Fibroblast of the conjunctiva (primary cell): ENCODE measurements at regions not wholly inside any gene's neighbourhood (a gene's known extent, or its start where the extent isn't known, plus 50 kb on each side); places are given as distances from the start of the nearest gene placed in this dataset.
A peak's percentile ranks its signal among the peaks of the same experiment; 100 is the strongest.

ENCODE experiments used
- DNase-seq: peaks from one replicate; pipeline ENCODE4 v3.0.0-alpha.2; 2010; ENCODE audit warnings: low read depth

DNA sequence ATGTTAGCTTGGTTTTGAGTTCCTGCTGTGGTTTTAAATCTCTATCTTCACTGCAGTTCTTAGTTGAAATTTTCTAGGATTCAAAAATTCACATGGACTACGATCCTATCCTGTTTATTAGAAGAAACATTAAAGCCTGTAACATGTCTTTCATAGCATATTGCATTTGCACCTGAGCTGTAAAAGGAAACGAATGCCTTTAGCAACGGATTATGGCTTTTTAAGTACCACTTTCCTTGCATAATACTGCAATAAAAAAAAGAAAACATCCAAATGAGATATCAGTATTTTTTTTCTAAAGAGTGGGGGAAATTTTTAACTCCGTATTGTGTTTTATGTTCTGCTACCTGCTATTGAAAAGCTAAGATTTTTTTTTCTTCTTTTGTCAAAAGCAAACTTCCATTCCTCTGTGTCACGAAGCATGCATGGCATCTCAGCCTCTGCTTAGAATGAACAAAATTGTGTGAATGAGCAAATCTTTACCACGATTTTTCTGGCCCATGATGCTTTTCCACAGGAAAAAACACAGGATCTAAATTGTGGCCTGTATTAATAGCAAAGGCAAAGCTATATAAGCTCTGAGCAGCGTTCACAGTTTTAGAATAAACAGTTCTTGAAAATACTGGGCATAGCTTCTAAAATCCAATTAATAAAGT lies 110.0 kb upstream of the CDIN1 start:
- no peak for DNase-seq

GRCh38 chr15:36472672-36473071 lies 106.8 kb upstream of the CDIN1 start:
- DNase-seq = no peak

DNA sequence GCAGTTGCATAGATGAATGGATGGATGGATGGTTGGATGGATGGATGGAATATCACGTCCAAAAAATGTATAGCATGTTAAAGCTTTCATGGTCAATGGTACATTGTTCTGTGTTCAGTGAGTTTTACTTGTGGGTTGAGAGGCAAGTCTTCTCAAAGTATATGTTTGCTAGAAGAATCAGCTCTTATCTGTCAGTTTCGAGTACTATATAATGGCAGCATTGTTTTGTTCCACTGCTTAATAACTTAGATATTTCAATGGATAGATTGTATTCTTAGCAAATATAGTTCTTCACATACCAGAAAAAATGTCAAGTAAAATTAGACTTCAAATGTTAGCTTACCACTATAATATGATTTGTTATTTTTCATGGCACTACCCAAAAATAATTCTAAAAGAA lies 100.9 kb upstream of the CDIN1 start:
- no peak for DNase-seq

DNA sequence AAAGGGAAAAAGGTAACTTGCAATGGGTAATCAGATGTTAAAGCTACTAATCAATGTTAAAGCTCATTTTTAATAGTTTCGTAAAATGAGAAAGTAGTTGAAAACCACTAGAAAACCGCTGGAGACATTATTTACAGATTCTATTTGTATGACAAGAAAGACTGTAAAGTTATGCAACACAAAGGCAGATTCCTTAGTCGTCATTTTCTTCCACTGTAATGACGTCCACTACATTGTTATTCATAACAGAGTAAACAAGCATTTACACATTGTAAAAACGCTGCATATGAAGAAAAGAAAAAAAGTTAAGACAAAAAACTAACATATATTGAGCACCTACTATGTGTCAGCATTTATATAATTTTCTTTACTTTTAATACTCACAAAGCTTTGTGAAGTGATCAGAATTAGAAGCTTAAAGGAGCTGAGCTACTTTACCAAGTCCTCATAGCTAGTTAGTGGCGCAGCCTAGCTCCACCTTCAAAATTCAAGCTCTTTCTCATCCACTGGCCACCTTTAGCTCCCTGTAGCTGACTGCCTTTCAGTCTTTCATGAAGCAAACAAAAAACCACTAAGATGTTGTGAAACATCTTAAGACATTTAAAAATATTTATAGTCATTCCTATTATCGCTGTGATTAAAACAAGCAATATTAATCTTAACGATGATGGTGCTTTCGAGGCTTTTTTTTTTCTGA lies 100.1 kb upstream of the CDIN1 start:
- DNase-seq = no peak

DNA sequence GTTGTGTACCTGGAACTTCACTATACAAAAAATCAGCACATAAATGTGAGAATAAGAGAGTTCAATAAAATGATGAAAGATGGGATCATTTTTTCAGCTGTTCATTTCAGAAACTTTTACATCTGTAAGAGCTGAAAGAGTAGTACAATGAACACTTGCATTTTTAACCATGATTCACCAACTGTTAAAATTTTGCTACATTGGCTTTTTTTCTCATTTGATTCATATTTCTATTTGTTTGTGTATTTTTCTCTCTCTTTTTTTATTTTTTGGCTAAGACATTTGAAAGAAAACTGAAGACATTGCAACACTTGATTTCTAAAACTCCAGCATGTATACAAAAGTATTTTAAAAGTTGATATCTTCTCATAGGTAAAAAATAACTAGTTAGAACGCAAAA lies 98.3 kb upstream of the CDIN1 start:
- DNase-seq = no peak

DNA sequence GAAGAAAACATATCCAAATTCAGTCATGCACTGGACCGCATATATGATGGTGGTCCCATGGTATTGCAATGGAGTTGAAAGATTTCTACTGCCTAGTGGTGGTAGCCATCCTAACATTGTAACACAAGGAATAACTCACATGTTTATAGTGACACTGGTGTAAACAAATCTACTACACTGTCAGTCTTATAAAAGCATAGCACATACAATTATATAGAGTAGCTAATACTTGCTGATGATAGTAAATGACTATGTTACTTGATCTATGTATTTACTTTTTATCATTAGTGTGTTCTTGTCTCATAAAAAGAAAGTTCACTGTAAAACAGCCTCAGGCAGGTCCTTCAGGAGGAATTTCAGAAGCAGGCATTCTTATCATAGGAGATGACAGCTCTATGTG lies 96.0 kb upstream of the CDIN1 start:
- DNase-seq = no peak

DNA sequence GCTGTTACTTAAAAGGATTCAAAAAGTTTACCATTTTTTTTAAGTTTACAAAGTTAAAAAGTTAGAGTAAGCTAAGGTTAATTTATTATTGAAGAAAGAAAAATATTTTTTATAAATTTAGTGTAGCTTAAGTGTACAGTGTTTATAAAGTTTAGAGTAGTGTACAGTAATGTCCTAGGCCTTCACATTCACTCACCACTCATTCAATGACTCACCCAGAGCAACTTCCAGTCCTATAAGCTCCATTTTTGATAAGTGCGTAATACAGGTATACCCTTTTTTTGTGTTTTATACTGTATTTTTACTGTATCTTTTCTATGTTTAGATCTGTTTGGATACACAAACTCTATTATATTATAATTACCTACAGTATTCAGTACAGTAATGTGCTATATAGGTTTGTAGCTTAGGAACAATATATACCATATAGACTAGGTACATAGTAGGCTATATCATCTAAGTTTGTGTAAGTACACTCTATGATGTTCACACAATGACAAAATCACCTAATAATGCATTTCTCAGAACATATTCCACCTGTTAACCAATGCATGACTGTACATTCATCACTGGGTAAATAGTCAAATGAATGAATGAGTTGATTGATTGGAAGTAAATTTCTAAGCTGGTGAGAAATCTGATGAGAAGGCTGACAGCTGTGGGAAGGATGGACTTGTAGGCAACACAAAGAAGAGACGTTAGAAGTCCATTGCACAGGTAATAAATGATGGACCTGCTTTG lies 95.2 kb upstream of the CDIN1 start:
- DNase-seq = no peak

- no peak for DNase-seq
Observed at GRCh38 chr15:36491912-36492311, 87.5 kb upstream of the CDIN1 start.

GRCh38 chr15:36495456-36495991 lies 83.9 kb upstream of the CDIN1 start:
- DNase-seq = no peak

- no peak for DNase-seq
Observed at GRCh38 chr15:36497901-36498300, 81.5 kb upstream of the CDIN1 start.

- DNase-seq = no peak
Observed at GRCh38 chr15:36498401-36498800, 81.0 kb upstream of the CDIN1 start.

GRCh38 chr15:36498916-36499315 lies 80.5 kb upstream of the CDIN1 start:
- DNase-seq = no peak

DNA sequence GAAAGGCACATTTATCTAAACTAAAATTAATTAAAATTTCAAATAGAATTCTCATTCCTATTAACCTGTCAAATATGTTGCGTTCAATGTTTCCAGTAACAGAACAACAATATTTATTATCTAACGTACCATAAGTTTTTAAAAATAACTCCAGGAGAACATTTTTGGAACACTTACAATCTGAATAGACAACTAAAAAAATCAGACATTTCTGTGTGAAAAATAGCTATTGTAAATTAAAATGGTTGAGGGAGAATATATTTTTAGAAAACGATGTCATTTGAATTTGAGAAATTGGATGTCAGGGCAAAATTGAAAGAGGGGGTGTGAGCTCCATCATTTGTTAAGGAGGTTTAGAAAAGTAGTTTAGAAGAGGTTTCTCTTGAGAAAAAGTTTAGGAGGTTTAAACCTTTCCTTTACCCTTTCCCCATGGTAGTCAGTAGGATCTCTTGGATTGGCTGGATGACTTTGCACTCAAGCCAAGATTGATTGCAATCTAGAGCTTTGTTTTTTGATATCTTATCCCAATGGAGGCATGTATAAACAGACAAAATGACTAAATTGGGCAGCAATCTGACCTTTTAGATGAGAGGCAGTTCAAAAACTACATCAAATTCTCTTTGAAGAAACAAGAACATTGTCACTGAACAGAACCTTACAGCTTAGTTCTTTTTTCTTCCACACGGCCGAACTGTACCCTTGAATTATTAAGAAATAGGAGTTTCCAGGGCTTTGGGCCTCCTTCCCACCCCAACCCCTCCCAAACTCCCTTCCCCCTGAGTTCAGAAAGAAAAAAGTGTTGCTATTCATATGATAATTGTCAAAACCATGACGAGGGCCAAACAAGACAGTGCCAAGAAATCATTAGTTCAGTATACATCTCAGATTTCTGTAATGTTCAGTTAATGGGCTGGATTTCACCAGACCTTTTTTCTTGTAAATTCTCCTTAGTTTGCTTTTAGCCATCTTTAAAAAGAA lies 79.7 kb upstream of the CDIN1 start:
- DNase-seq = no peak

- peak; percentile 54 for DNase-seq
Observed at GRCh38 chr15:36501063-36501678, 78.3 kb upstream of the CDIN1 start.

GRCh38 chr15:36502509-36502908 lies 76.9 kb upstream of the CDIN1 start:
- DNase-seq = no peak

DNA sequence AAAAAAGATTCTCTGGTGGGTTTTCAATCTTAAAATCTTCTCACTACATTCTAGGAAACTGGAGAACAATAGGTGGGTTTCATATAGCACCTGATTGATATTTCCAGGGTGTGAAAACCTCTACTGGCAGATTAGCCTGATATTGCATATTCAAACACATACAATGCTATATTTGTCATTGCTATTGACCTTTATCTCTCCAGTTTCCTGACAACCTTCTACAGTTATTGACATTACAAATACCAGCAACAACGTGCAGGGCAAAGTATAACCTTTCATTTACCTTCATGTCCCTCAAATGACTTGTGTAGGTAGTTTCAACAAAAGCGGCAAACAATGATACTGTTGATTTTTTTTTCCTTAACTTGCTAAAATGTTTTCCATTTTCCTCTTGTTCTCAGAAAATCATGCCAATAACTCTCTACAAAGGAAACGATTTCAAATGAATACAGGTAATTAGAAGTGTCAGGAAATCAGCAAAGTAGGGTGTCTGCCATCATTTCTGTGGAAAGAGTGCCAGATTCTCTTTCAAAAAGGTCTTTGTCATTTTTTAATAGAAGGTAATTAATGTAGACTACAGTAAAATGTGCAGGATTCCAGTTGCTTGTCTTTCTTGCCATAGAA lies 72.6 kb upstream of the CDIN1 start:
- no peak for DNase-seq

- no peak for DNase-seq
Observed at GRCh38 chr15:36507458-36507857, 72.0 kb upstream of the CDIN1 start.

DNA sequence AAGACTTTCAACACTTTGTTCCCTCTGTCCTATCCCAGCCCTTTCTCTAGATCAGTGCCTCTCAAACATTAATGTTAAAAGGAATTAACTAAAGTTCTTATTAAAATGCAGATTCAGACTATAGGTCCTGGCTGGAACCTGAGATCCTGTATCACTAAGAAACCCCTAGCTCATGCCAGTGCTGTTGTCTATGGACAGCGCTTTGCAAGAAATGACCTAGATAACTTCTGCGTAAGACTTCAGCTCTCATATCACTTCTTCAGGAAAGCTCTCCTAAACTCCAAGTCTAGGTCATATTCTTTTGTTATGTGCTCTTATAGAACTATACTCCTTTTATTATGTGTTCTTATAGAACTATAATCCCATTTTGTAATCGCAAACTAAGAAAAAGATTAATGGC lies 67.8 kb upstream of the CDIN1 start:
- no peak for DNase-seq

- no peak for DNase-seq
Observed at GRCh38 chr15:36517758-36518157, 61.7 kb upstream of the CDIN1 start.

DNA sequence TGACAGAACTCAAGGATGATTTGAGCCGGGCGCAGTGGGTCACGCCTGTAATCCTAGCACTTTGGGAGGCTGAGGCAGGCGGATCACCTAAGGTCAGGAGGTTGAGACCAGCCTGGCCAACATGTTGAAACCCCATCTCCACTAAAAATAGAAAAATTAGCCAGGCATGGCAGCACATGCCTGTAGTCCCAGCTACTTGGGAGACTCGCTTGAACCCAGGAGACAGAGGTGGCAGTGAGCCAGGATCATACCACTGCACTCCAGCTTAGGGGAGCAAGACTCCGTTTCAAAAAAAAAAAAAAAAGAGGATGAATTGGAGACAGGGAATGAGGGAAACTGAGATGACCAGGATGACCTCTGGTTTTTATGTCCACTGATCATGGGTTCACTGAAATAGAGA lies 60.4 kb upstream of the CDIN1 start:
- no peak for DNase-seq

- no peak for DNase-seq
Observed at GRCh38 chr15:36525430-36525829, 54.0 kb upstream of the CDIN1 start.
